KMS-11 (cell line): ENCODE measurements at regions not wholly inside any gene's neighbourhood (a gene's known extent, or its start where the extent isn't known, plus 50 kb on each side); places are given as distances from the start of the nearest gene placed in this dataset.

ENCODE experiments used
- H2AFZ ChIP-seq: fragments of 200-600 bp; sonication (generic); 2 replicates; pipeline ENCODE4 v1.6.1; 2016; ENCODE audit warnings: antibody characterized with exemption, mixed run types, low read depth
- H3K27ac ChIP-seq: fragments of 200-600 bp; sonication (generic); 2 replicates; pipeline ENCODE4 v1.6.1; 2016; ENCODE audit warnings: mild to moderate bottlenecking, mixed run types
- H3K27me3 ChIP-seq: fragments of 200-600 bp; sonication (generic); 2 replicates; pipeline ENCODE4 v1.6.1; 2017; ENCODE audit warnings: mild to moderate bottlenecking, low read depth, mixed run types, moderate library complexity; ENCODE audit not compliant: insufficient read depth
- H3K36me3 ChIP-seq: fragments of 200-600 bp; sonication (generic); 2 replicates; pipeline ENCODE4 v1.6.1; 2017; ENCODE audit warnings: mild to moderate bottlenecking, mixed run types; ENCODE audit not compliant: insufficient read depth
- H3K4me1 ChIP-seq: fragments of 200-600 bp; sonication (generic); 2 replicates; pipeline ENCODE4 v1.6.1; 2016; ENCODE audit warnings: mild to moderate bottlenecking, low read depth, mixed run types; ENCODE audit not compliant: poor library complexity, severe bottlenecking
- H3K4me2 ChIP-seq: fragments of 200-600 bp; sonication (generic); 2 replicates; pipeline ENCODE4 v1.7.0; 2016; ENCODE audit warnings: mild to moderate bottlenecking, mixed run types
- H3K4me3 ChIP-seq: fragments of 200-600 bp; sonication (generic); IDR thresholded peaks from 2 replicates; pipeline ENCODE4 v1.6.1; 2017; ENCODE audit warnings: low read depth, low read length, mixed read lengths; ENCODE audit not compliant: insufficient read depth
- H3K79me2 ChIP-seq: fragments of 200-600 bp; sonication (generic); 2 replicates; pipeline ENCODE4 v1.6.1; 2016; ENCODE audit warnings: low read depth, mixed run types; ENCODE audit not compliant: insufficient read depth
- H3K9ac ChIP-seq: fragments of 200-600 bp; sonication (generic); 2 replicates; pipeline ENCODE4 v1.6.1; 2016; ENCODE audit warnings: mild to moderate bottlenecking, mixed run types
- H4K20me1 ChIP-seq: fragments of 200-600 bp; sonication (generic); 2 replicates; pipeline ENCODE4 v1.6.1; 2016; ENCODE audit warnings: mild to moderate bottlenecking, mixed run types; ENCODE audit not compliant: insufficient read depth
- CTCF ChIP-seq: fragments of 200-600 bp; sonication (generic); conservative IDR thresholded peaks from 2 replicates; pipeline ENCODE4 v1.6.1; 2017; ENCODE audit warnings: low read depth, mild to moderate bottlenecking, antibody characterized with exemption, low read length, moderate library complexity, mixed read lengths

- Histone ChIP-seq H3K79me2 (no peaks in the 10 kb centered on the region), H3K4me3 (no peak overlapping the region), H2AFZ (no peak overlapping the region), H3K9ac (no peak overlapping the region), H3K36me3 (no peaks in the 10 kb centered on the region), H4K20me1 (no peaks in the 10 kb centered on the region), H3K4me1 (no peaks in the 10 kb centered on the region), H3K27me3 (no peaks in the 10 kb centered on the region), H3K27ac (no peak overlapping the region), H3K4me2 (no peak overlapping the region)
- TF ChIP-seq CTCF = no peak
These were observed 328.8 kb upstream of the PDE3A start for GRCh38 chr12:20039562-20039961.

- Histone ChIP-seq H3K79me2 (no peaks in the 10 kb centered on the region), H4K20me1 (no peaks in the 10 kb centered on the region), H3K4me1 (no peaks in the 10 kb centered on the region), H3K4me3 (no peak overlapping the region), H3K27ac (no peak overlapping the region), H3K36me3 (no peaks in the 10 kb centered on the region), H2AFZ (no peak overlapping the region), H3K9ac (no peak overlapping the region), H3K4me2 (no peak overlapping the region), H3K27me3 (no peaks in the 10 kb centered on the region)
- TF ChIP-seq CTCF = no peak
These were observed 328.2 kb upstream of the PDE3A start for GRCh38 chr12:20040184-20040583.

- TF ChIP-seq CTCF = no peak
- Histone ChIP-seq H3K4me3 (no peak overlapping the region), H3K4me1 (no peaks in the 10 kb centered on the region), H3K9ac (no peak overlapping the region), H4K20me1 (no peaks in the 10 kb centered on the region), H3K36me3 (no peaks in the 10 kb centered on the region), H3K27ac (no peak overlapping the region), H3K27me3 (no peaks in the 10 kb centered on the region), H3K4me2 (no peak overlapping the region), H2AFZ (no peak overlapping the region), H3K79me2 (no peaks in the 10 kb centered on the region)
These were observed 327.5 kb upstream of the PDE3A start for GRCh38 chr12:20040831-20041230.

GRCh38 chr12:20044351-20044750 is 324.0 kb upstream of the PDE3A start:
- TF ChIP-seq CTCF = no peak
- H3K4me2 ChIP-seq = no peak overlapping the region
- no peaks in the 10 kb centered on the region for H4K20me1 ChIP-seq
- no peaks in the 10 kb centered on the region for H3K79me2 ChIP-seq
- no peaks in the 10 kb centered on the region for H3K36me3 ChIP-seq
- no peak overlapping the region for H3K9ac ChIP-seq
- H3K4me1 ChIP-seq = no peaks in the 10 kb centered on the region
- no peaks in the 10 kb centered on the region for H3K27me3 ChIP-seq
- H2AFZ ChIP-seq = no peak overlapping the region
- H3K4me3 ChIP-seq = no peak overlapping the region
- no peak overlapping the region for H3K27ac ChIP-seq

- H3K27ac ChIP-seq = no peak overlapping the region
- no peaks in the 10 kb centered on the region for H4K20me1 ChIP-seq
- no peak overlapping the region for H3K9ac ChIP-seq
- no peaks in the 10 kb centered on the region for H3K4me1 ChIP-seq
- no peak overlapping the region for H3K4me2 ChIP-seq
- no peaks in the 10 kb centered on the region for H3K36me3 ChIP-seq
- H3K27me3 ChIP-seq = no peaks in the 10 kb centered on the region
- H3K4me3 ChIP-seq = no peak overlapping the region
- H2AFZ ChIP-seq = no peak overlapping the region
- no peak for TF ChIP-seq CTCF
- no peaks in the 10 kb centered on the region for H3K79me2 ChIP-seq
These were observed 323.5 kb upstream of the PDE3A start for GRCh38 chr12:20044846-20045245.
